Kidney epithelial cell (primary cell): ENCODE measurements at regions not wholly inside any gene's neighbourhood (a gene's known extent, or its start where the extent isn't known, plus 50 kb on each side); places are given as distances from the start of the nearest gene placed in this dataset.

Experiments
- DNase-seq: peaks from one replicate; pipeline ENCODE4 v3.0.0-alpha.2; 2010; ENCODE audit warnings: low read depth
- H3K27me3 ChIP-seq: 2 replicates; pipeline ENCODE4 v1.6.0; 2011; ENCODE audit warnings: low read length; ENCODE audit not compliant: control insufficient read depth, insufficient read depth
- H3K36me3 ChIP-seq: 2 replicates; pipeline ENCODE4 v1.5.1; 2011; ENCODE audit warnings: low read length; ENCODE audit not compliant: control insufficient read depth, insufficient read depth
- H3K4me3 ChIP-seq: 2 replicates; pipeline ENCODE4 v1.5.1; 2011; ENCODE audit warnings: low read depth, mild to moderate bottlenecking, control low read depth, low read length
- CTCF ChIP-seq: IDR thresholded peaks from 2 replicates; pipeline ENCODE4 v1.5.1; 2011; ENCODE audit warnings: mild to moderate bottlenecking, moderate library complexity, low read length, control low read depth, inconsistent platforms; ENCODE audit not compliant: insufficient read depth, poor library complexity, severe bottlenecking

DNA sequence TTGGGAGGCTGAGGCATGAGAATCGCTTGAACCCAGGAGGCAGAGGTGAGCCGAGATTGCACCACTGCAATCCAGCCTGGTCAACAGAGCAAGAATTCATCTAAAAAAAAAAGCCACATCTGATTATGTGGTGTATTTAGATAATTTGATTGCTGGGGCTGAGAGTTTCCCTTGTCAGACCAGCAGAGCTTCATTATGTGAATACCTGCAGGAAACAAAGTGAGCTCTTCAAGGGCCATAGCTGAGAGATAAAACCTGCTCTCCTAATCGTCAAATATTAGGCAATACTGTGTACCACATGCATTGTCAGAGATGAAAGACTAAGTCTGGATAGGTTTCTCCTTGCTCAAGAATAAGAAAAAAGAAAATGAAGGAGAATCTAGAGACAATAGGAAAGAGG, 800.0 kb upstream of the IGFBP7 start:
- no peak for TF ChIP-seq CTCF
- no peaks in the 10 kb centered on the region for H3K36me3 ChIP-seq
- no peak overlapping the region for H3K4me3 ChIP-seq
- no peaks in the 10 kb centered on the region for H3K27me3 ChIP-seq
- no peak for DNase-seq

DNA sequence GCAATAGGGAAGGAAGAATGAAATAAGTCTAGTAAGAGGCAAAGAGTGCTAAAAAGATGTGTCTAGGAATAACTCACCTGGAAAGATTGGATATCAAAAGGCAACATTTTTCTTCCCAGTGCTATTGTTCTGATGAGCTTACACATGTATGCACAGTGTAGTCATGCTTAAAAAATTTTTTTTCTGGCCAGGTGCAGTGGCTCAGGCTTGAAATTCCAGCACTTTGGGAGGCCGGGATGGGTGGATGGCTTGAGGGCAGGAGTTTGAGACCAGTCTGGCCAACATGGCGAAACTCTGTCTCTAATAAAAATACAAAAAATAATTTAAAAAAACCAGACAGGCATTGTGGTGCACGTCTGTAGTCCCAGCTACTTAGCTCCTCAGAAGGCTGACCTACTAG, 795.8 kb upstream of the IGFBP7 start:
- Histone ChIP-seq H3K4me3 (no peak overlapping the region), H3K36me3 (no peaks in the 10 kb centered on the region), H3K27me3 (no peaks in the 10 kb centered on the region)
- no peak for DNase-seq
- no peak for TF ChIP-seq CTCF

GRCh38 chr4:57877047-57877458, 766.9 kb upstream of the IGFBP7 start:
- Histone ChIP-seq H3K27me3 (no peaks in the 10 kb centered on the region), H3K4me3 (no peak overlapping the region), H3K36me3 (no peaks in the 10 kb centered on the region)
- DNase-seq: no peak
- TF ChIP-seq CTCF: no peak

DNA sequence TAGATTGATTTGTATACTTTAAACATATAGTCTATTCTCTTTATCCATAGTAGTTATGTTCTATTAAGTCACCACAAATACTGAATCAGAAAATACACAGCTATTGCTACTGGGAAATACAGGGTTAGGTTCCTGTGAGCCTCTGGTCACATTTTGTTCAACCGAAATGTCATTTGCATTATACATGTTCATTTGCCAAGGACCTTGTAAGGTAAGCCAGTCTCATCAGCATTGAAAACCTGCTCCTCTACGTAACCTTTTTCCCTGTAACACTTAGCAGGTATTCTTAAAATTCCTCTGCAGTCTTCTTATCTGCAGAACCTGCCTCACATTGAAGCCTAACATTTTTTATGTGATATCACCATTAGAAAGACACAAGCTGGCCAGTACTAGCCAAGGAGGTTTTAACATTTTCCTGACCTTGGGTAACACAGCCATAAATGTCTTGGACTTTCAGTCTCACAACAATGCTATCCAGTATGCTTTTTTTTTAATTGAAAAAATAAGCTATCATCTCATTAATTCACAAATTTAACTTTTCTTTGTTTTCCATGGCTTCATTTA, 765.7 kb upstream of the IGFBP7 start:
- Histone ChIP-seq H3K27me3 (no peaks in the 10 kb centered on the region), H3K36me3 (no peaks in the 10 kb centered on the region), H3K4me3 (no peak overlapping the region)
- DNase-seq: no peak
- TF ChIP-seq CTCF: no peak

GRCh38 chr4:57866468-57867171, 756.4 kb upstream of the IGFBP7 start:
- Histone ChIP-seq H3K4me3 (no peak overlapping the region), H3K36me3 (no peaks in the 10 kb centered on the region), H3K27me3 (no peaks in the 10 kb centered on the region)
- TF ChIP-seq CTCF: no peak
- no peak for DNase-seq

DNA sequence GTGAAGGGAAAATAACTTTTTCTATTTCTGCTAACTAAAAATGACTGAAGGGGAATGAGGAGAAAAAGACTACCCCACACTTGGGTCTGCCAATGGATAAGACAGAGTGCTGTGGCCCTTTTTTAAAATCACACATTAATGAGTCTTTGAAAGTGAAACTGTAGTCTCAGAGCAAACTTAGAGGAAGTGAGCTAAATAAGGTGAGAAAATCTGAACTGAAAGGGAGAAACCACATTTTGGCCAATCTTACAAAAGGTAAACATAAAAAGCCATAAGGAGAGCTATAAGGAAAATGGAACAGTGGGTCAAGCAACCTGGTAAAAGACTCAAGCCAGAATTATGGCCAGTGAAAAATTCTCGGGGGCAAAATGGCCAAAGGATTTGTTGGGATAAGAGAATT, 755.1 kb upstream of the IGFBP7 start:
- DNase-seq: no peak
- no peak for TF ChIP-seq CTCF
- Histone ChIP-seq H3K4me3 (no peak overlapping the region), H3K27me3 (no peaks in the 10 kb centered on the region), H3K36me3 (no peaks in the 10 kb centered on the region)
